ENCODE measurements at regions not wholly inside any gene's neighbourhood (a gene's known extent, or its start where the extent isn't known, plus 50 kb on each side); places are given as distances from the start of the nearest gene placed in this dataset.

DNA sequence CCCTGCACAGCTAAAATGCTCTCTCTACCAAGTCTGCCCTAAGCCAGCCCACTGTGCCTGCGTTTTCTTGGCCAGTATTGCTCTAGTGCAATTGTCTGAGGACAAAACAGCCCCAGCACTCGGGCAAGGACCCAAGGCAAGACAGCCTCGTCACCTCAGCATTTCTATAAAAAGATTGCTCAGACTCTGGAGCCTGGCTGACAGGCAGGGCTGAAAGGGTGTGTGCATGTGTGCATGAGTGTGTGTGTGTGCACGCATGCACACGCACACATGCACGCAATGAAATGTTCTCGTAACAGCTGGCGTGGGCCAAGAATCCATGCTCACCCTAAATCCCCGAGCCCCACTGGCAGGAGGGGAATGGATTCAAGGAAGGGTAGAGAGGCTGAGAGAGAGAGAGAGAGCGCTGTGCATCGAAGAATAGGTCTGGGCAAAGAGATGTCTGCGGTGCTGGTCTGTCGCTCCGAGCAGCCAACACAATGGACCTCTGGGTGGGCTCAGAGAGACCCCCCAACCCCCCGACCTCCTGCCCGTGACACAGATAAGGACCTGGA lies 579.2 kb downstream of the BCOR start:
- no peak for DNase-seq

DNA sequence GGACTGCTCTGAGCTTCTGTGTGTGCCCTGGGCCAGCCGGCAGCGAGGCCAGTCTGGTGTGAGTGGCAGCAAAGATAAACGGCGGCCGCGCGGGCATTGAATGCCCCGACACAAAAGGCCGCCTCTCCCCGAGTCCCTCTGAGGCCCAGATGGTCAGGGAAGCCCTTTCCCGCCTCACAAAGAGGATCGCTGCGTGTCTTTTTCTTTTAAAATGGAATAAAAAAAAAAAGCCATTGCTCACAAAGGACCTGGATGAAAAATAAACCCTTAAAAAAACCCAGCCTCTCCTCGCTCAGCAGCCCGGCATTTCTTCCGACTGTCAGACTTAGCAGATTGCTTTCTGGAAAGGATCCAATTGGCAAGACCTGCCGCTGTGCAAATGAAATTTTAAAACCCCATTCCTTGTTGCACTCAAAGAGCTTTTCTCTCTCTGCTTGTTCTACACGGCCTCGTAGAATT lies 578.7 kb downstream of the BCOR start:
- no peak for DNase-seq

DNA sequence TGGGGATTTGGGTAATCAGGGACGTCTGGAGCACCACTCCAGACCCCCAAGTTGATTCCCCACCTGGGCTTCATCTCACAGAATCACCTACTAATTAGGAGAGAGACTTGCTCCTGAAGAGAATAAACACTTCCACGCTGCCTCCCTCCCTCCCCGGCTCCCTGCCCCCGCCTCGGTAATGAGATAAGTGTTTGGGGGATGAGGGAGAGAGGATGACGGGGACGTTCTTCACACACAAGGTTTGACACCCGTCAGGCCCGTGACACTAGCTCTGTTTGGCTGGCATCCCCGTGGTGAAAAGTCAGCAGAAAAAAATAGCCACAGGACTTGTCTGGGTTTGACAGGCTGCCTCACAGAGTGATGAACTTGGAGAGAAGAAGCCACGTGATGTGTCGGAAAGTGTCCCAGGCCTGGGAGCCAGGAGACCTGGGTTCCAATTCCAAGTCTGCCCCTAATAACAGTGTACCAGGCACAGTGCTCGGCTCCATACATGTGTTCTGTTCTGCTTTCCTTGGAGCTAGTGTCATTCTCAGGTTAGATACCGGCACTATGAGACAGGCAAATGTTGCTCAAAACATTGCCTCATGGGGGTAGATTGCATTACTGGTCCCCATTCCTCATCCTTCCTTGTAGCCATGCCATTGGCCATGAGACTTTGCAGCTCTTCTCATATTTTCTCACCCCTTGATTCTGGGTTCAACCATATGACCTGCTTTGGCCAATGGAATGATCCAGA lies 578.0 kb downstream of the BCOR start:
- DNase-seq, result no peak

GRCh38 chrX:39525758-39526157 lies 572.0 kb downstream of the BCOR start:
- DNase-seq, result no peak

DNA sequence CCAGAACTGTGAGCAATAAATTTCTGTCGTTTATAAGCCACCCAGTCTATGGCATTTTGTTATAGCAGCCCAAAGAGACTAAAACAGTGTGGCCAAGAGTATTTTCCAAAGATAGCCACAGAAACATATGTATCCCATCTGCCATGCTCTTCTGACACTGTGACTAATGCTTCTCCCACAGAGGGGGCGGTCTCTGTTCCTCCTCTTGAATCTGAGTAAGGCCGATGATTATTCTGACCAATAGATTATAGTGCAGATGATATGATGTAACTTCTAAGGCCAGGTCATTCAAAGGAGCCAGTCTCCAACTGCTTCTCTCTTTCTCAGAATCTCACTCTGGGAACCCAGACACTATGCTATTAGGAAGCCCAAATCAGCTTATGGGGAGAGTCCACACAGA lies 570.7 kb downstream of the BCOR start:
- DNase-seq, result peak; percentile 48 to 72

DNA sequence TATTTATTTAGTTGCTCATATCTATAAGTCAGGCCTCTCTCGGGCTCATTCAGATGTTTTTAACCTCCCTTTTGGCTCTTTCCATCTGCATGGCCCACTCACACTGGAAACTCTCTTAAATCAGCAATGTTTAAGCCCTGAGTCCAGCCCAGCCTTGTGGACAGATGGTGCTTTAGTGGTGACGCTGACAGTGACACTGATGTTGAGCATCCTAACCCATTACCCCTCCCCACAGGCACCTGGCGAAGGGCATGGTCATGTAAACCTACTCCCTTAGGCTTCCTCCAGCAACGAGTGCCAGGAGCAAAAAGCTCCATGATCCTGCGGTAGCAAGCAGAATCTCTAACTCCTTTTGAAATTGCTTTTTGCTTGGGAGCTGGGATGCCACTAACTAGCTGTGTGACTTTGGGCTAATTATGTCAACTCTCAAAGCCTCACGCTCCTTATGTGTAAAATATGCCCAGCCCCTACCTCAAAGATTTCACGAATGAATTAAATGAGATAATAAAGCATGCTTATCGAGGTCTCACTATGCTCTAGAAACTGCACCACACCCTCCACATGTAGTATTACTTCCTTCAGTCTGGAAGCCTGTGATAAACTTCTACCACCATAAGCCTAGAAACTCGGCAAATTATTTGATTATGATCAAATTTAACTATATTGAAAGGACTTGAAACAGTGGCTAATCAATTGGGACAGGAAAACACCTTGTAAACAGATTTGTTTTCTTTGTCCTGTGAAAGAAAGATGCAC lies 569.4 kb downstream of the BCOR start:
- no peak for DNase-seq

DNA sequence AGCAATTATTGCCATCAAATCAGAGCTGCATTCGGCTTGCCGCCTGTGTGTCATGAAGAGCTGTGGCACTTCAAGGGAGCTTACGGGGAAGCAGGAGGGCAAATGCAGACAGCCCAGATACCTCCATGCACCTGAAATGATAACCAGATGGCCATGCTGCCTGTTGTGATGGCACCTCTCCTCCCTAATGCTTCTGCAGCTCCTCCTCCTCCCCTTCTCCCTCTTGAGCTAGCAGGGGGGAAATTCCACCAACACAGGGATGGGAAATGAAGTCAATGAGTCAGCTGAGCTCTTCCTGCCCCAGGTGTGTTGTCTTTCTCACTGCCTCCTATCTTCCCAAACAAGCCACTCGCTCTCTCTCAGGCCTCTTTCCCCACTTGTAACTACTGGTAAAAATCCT lies 565.0 kb downstream of the BCOR start:
- no peak for DNase-seq

DNA sequence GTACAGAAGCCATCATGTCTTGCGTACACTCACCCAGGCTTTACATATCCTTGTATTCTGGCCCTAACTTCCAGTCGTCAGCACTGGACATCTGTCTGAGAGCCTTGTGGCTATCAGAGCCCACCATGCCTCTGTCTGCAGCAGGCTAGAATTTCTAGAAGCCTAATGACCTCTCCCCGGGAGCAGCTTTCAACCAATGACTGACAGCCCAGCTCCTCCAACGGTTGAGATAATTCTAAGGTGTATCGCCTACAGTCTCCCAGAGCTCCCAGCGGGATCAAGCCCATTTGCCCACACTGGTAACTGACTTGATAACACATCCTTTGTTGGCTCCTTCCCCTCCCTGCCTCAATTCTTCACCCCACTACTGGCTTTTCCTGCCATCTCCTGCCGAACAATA lies 562.8 kb downstream of the BCOR start:
- no peak for DNase-seq

- no peak for DNase-seq
Measured at GRCh38 chrX:39536211-39536610, 561.5 kb downstream of the BCOR start.

DNA sequence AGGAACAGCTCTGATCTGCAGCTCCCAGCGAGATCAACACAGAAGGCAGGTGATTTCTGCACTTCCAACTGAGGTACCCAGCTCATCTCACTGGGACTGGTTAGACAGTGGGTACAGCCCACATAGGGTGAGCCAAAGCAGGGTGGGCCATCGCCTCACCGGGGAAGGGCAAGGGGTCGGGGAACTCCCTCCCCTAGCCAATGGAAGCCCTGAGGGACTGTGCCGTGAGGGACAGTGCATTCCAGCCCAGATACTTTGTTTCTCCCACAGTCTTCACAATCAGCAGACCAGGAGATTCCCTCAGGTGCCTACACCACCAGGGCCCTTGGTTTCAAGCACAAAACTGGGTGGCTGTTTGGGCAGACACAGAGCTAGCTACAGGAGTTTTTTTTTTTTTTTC lies 555.9 kb downstream of the BCOR start:
- DNase-seq, result no peak

GRCh38 chrX:39542316-39542715 lies 555.4 kb downstream of the BCOR start:
- DNase-seq, result no peak

GRCh38 chrX:39550795-39551361 lies 546.9 kb downstream of the BCOR start:
- no peak for DNase-seq

GRCh38 chrX:39551762-39552161 lies 546.0 kb downstream of the BCOR start:
- no peak for DNase-seq

DNA sequence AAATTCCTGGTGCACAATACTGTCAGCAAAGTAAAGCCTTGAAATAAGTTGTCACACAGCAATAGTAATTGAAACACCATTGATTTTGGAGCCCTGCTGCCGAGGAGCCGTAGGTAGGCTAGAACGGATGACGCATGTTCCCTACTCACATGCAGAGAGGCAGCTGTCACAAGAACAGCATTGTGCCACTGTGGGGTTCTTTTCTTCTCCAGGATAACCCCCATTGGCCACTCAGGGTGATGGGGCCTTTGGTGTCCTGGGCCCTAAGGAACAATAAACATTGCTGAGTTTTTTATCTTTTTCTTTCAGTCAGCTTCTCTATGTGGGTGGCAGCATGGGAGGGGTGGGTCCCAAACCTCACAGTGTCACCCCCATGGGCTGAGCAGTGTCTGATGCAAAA lies 542.3 kb downstream of the BCOR start:
- no peak for DNase-seq

GRCh38 chrX:39556056-39556455 lies 541.7 kb downstream of the BCOR start:
- DNase-seq, result no peak

- DNase-seq, result no peak
Measured at GRCh38 chrX:39559229-39559628, 538.5 kb downstream of the BCOR start.

DNA sequence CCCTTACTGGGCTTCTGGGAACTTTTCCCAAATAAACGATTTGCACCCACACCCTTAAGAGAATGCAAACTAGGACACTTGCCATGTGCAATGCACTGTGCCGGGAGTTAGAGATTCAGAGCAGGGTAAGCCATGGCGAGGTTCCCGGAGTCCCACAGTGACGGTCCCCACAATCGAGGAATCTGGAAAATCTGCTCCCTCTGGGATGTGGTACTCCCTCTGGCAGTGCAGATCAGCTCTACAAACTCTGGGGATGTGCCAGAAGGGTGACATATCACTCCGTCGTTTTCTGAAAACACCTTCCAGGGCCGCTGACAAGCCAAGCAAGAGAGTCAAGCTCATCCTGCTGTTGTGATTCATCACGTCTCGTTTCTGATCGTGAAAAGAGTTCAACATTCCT lies 537.5 kb downstream of the BCOR start:
- DNase-seq, result no peak

- peak in 1 of 2 donors; percentile 49 for DNase-seq
Measured at GRCh38 chrX:39563178-39563577, 534.6 kb downstream of the BCOR start.

- DNase-seq, result no peak
Measured at GRCh38 chrX:39564751-39565150, 533.0 kb downstream of the BCOR start.

DNA sequence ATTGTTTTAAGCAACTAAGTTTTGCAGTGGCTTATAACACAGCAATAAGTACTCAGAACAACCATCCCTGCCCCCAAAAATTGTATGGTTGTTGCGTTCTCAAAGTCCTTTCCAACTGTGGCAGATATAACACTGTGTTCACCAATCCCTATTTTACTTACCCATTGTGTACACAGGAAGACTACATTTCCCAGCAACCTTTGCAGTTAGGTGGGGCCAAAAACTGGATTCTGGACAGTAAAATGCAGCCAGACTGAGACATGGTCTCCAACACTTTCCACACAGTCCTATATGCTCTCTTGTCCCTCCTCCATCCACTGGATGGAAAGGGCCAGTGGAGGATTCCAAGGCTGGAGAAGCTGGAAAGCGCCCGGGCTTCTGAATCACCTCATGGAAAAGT lies 523.6 kb downstream of the BCOR start:
- DNase-seq, result no peak

DNA sequence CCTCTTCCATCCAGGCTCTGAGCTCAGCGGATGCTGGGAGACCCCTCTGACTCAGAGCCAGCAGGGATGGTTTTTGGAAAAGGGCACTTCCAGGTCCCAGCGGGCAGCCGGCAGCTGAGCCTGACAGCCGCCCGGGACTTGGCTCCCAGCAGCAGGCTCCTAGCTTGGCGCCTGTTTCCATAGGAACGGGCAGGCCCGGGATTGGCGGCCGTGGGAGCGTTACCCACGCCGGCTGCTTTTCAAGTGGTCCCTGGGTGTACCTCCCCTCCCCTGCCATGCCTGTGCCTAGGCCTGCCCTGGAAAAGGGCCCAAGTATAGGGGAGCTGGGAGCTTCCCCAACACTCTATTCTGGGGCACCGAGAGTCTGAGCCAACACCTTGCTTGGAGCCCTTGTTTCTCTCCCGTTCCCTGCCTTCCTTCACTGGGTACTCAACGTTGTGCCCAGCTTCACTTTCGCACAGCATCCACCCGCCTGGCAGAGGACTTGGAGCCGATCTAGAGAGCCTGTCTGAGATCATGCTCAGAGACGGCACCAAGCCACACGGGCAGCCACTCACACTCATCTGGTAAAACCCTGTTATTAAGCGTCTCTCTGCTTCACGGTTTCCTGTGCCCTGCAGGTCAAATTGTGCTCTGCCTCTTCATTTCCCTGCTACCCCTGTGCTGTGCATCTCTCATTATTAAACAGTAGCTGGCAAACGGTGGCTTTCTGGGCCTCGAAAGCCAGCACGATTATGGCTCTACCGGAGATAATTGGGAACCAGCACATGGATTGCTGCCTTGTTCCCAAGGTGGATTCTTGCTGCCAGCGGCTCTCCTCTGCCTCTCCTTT lies 521.5 kb downstream of the BCOR start:
- DNase-seq, result no peak

DNA sequence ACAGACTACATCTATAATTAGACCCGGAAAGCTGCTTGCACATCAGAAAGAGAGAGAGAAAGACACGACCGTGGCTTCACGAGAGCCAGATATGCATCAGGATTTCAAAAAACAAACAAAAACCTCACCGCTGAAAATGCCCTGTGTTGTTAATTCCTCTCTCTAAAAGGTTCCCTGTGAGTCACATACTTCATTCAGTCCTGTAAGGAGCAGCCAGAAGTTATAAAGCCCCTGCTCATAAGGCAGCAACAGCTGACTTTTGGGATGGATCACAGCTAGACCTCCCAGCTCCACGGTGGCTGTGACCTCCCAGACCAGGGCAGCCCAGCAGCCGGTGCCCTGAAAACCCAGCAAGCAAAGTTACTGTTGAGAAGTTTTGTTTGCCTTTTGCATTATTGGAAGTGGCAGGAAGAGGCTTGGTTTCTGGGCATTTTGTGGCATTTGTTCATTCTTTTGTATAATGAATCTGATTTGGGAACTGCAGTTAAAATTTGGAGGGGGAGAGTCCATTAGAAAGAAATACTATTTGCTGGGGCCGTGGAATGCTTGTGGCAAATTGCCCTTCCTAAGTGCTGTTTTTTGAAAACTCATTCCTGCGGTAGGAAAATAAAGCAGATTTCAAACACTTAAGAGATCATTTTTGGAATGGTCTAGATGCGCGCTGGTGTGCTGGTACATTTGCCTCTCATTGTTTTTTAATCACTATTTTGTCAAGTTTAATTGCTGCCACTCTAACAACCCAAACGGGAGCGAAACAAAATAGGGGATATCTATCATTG lies 520.4 kb downstream of the BCOR start:
- no peak for DNase-seq

All from inflammatory macrophage (primary cell).